GM12878 (cell line): ENCODE measurements at regions not wholly inside any gene's neighbourhood (a gene's known extent, or its start where the extent isn't known, plus 50 kb on each side); places are given as distances from the start of the nearest gene placed in this dataset.

Experiments used
- BHLHE40 ChIP-seq, 2 experiments: fragments of 450-650 bp in 1 of 2; IDR thresholded peaks; 2 replicates each; pipeline ENCODE4 v1.6.1; 2011 to 2017; ENCODE audit warnings: low read depth in 2 of 2, borderline replicate concordance in 1 of 2, improper control_type of control experiment in 1 of 2, low read length in 1 of 2, mild to moderate bottlenecking in 1 of 2
- ETV6 ChIP-seq, 2 experiments: fragments of 450-650 bp in 1 of 2; IDR thresholded peaks in 1 of 2; conservative IDR thresholded peaks in 1 of 2; 2 replicates each; pipeline ENCODE4 v1.6.1; 2014; ENCODE audit warnings: antibody characterized with exemption in 1 of 2, borderline replicate concordance in 1 of 2, low read depth in 1 of 2, mild to moderate bottlenecking in 1 of 2, moderate library complexity in 1 of 2
- TAF1 ChIP-seq: IDR thresholded peaks from 2 replicates; pipeline ENCODE4 v1.6.1; 2011; ENCODE audit warnings: mild to moderate bottlenecking, low read depth, low read length, borderline replicate concordance
- ZNF274 ChIP-seq: IDR thresholded peaks from one replicate; pipeline ENCODE4 v1.8.0; 2011; ENCODE audit not compliant: insufficient read length, insufficient read depth

GRCh38 chr17:13310858-13311257, 290.9 kb downstream of the HS3ST3A1 start:
- TF ChIP-seq BHLHE40 (IDR thresholded peaks at IDR 0.05; ENCODE audit: borderline replicate concordance in 1 of 2, low read depth in 2 of 2, low read length in 1 of 2) (no peak), TAF1 (no peak), ETV6 (conservative IDR thresholded peaks at IDR 0.05 in 1 of 2, IDR thresholded peaks at IDR 0.05 in 1 of 2; ENCODE audit: borderline replicate concordance in 1 of 2, low read depth in 1 of 2) (no peak), ZNF274 (no peak)
